ENCODE measurements at regions not wholly inside any gene's neighbourhood (a gene's known extent, or its start where the extent isn't known, plus 50 kb on each side); places are given as distances from the start of the nearest gene placed in this dataset.

DNA sequence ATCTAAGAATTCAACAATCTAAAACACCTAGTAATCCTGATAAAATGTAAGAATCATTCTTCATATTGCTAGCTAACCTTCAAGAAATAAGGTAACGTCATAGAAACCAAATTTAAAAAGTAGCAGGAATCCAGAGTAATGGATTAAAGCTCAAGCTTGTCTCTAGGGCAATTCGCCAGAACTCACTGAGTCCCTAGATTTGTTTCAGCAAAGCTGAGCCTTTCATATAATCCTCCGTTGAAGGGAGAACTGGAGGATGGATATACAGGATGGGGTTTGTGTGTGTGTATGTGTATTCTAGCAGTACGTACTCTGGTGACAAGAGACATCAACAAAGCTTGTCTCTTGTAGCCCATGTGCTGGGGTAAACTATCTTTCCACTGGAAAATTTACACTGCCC lies 2173.5 kb upstream of the AGA start:
- TF ChIP-seq CTCF (conservative IDR thresholded peaks at IDR 0.05; ENCODE audit: low read depth, low read length) (no peak), POLR2A (IDR thresholded peaks at IDR 0.05; ENCODE audit: low read depth, low read length) (no peak), CHD1 (IDR thresholded peaks at IDR 0.05; ENCODE audit: low read depth, low read length) (no peak), CEBPB (IDR thresholded peaks at IDR 0.05; ENCODE audit: low read depth, low read length) (no peak), NFE2L2 (IDR thresholded peaks at IDR 0.05; ENCODE audit: low read depth, low read length) (no peak), BHLHE40 (IDR thresholded peaks at IDR 0.05; ENCODE audit: low read depth, low read length) (no peak), RFX5 (IDR thresholded peaks at IDR 0.05; ENCODE audit: low read depth, low read length) (no peak), MAFK (IDR thresholded peaks at IDR 0.05; ENCODE audit: low read depth, low read length) (no peak), RAD21 (IDR thresholded peaks at IDR 0.05; ENCODE audit: low read length) (no peak), MAZ (IDR thresholded peaks at IDR 0.05; ENCODE audit: borderline replicate concordance, low read depth, low read length) (no peak)
- TF ChIP-seq, protein P1, sequence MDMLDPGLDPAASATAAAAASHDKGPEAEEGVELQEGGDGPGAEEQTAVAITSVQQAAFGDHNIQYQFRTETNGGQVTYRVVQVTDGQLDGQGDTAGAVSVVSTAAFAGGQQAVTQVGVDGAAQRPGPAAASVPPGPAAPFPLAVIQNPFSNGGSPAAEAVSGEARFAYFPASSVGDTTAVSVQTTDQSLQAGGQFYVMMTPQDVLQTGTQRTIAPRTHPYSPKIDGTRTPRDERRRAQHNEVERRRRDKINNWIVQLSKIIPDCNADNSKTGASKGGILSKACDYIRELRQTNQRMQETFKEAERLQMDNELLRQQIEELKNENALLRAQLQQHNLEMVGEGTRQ (IDR thresholded peaks at IDR 0.05; ENCODE audit: low read depth, low read length), result no peak

Measured in IMR-90 (cell line).